RWPE1 (cell line): ENCODE measurements at regions not wholly inside any gene's neighbourhood (a gene's known extent, or its start where the extent isn't known, plus 50 kb on each side); places are given as distances from the start of the nearest gene placed in this dataset.

Experiments
- CTCF ChIA-PET: fragments of 350-600 bp; sonication (Branson Sonifier 250); formaldehyde crosslinking; extraction: SDS; loops from one replicate; lab custom pipeline; 2021; lab: Yijun Ruan, JAX
- POLR2A ChIA-PET: fragments of 400-600 bp; formaldehyde crosslinking; extraction: SDS; loops from one replicate; lab custom pipeline; 2020; ENCODE audit warnings: antibody characterized with exemption; ENCODE audit not compliant: low non-redundant PET; lab: Yijun Ruan, JAX
- DNase-seq: peaks from one replicate; pipeline ENCODE4 v3.0.0; 2012; ENCODE audit warnings: low spot score
- H3K27ac ChIP-seq: fragments of 450-650 bp; 2 replicates; pipeline ENCODE4 v1.5.1; 2017
- TF ChIP-seq, protein P1 (sequence below): fragments of 450-650 bp; conservative IDR thresholded peaks from 2 replicates; pipeline ENCODE4 v1.5.1; 2017; ENCODE audit warnings: low read depth, mild to moderate bottlenecking

DNA sequence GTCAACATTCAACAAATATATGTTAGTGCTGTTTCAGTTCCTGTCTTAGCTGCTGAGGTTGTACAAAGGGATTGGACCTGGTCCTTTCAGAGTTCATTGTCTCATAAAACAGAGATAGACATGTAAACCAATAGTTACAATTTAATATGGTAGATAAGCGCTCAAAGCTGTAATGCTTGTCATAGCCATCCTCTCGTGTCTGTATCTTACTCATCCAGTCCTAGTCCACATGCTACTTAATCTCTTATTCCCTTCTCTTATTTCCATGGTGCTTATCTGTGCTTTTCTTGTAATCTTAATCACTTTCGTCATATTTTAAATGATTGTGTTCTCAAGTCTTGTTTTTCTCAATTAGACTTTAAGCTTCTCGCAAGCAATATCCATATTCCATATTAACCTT lies 185.2 kb upstream of the OBI1 start:
- CTCF ChIA-PET, result no interaction called here
- POLR2A ChIA-PET, result no interaction called here
- no peak for DNase-seq
- TF ChIP-seq, protein P1, sequence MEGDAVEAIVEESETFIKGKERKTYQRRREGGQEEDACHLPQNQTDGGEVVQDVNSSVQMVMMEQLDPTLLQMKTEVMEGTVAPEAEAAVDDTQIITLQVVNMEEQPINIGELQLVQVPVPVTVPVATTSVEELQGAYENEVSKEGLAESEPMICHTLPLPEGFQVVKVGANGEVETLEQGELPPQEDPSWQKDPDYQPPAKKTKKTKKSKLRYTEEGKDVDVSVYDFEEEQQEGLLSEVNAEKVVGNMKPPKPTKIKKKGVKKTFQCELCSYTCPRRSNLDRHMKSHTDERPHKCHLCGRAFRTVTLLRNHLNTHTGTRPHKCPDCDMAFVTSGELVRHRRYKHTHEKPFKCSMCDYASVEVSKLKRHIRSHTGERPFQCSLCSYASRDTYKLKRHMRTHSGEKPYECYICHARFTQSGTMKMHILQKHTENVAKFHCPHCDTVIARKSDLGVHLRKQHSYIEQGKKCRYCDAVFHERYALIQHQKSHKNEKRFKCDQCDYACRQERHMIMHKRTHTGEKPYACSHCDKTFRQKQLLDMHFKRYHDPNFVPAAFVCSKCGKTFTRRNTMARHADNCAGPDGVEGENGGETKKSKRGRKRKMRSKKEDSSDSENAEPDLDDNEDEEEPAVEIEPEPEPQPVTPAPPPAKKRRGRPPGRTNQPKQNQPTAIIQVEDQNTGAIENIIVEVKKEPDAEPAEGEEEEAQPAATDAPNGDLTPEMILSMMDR, result no peak
- H3K27ac ChIP-seq, result no peak overlapping the region

GRCh38 chr13:78841358-78841963 lies 182.5 kb upstream of the OBI1 start:
- no peak for DNase-seq
- TF ChIP-seq, protein P1, result no peak
- H3K27ac ChIP-seq, result no peak overlapping the region
- ChIA-PET POLR2A (no interaction called here), CTCF (interaction anchor here (0.6 kb wide), 1 partner anchor 216 kb away, joined by 3 read pairs; no protein-coding TSS in a partner anchor)

DNA sequence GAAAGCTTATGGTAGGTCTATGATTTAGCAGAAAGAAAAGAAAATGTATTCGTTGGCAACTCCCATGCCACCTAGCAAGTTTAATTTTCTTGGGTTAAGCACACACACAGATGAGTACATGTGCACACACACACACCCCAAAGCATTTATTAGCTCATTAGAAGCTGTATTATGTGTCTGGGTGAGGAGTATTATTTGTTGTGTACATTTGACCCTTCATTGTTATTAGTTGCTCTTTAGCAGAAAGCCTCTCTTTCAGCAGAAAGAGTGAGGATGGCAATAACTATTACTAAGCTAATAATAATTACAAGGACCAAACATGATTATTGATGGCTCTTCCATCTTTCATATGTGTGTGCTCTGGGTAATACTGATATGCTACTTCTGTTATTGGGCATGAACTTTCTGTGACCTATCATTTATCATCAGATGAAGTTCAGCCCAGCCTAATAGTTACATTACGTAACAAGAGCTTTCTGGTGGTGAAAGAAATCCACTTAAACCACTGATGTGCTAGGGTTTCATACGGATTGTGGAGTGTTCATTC lies 177.4 kb upstream of the OBI1 start:
- no peak overlapping the region for H3K27ac ChIP-seq
- ChIA-PET POLR2A (no interaction called here), CTCF (no interaction called here)
- no peak for DNase-seq
- TF ChIP-seq, protein P1, result no peak

DNA sequence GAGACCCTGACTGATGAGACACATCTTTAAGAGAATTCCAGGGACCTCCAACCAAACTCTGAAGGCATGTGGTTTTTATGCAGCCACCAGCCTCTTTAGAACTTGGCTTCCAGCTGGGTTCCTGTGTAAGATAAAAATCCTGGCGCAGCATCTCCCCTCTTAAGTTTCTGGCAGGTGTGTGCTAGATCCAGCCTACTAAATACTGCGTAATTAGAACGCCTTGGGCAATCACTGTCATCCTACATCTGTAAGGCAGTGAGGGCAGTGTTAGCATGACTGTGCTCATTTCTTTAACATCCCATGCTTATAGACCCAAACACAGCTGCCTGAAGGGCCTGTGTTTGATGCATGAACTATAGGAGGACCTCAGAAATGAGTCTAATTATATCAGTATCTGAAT lies 173.5 kb upstream of the OBI1 start:
- ChIA-PET POLR2A (no interaction called here), CTCF (no interaction called here)
- no peak for DNase-seq
- TF ChIP-seq, protein P1, result no peak
- no peak overlapping the region for H3K27ac ChIP-seq

DNA sequence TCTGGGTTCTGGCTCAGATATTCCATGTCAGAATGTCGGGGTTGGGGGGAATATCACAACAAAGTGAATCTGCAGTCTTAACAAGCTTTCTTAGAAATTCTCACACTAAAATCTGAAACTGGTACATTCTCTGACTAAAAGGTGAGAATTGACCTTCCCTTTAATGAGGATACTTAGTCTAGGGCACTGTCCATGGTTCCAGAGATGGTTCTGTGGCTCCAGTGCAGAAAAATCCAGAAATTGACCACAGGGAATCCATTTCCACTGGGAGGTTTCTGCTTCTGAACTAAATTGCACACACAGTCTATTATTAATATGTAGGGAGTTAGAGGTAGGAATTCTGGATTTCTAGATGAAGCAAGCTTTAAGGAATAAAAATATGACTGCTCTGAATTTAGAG lies 171.6 kb upstream of the OBI1 start:
- H3K27ac ChIP-seq, result no peak overlapping the region
- ChIA-PET CTCF (interaction anchor here (0.7 kb wide), 1 partner anchor 162 kb away, joined by 3 read pairs; no protein-coding TSS in a partner anchor), POLR2A (no interaction called here)
- TF ChIP-seq, protein P1, result no peak
- no peak for DNase-seq

DNA sequence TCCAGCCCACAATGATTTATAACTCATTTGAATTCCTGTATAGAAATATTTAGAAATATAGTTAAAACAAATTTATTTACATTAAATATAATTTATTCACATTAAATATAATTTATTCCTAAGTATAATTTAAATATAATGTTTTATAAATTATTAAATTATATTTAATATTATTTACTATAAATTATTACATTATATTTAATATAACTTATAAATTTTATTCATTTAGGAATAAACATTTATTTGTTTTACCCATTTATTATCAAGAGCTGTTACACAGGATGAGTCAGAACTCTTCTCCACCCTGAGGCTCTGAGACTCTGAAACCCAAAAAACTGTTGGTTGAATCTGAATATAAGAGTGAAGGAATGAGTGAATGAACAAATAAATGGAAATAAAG lies 170.9 kb upstream of the OBI1 start:
- POLR2A ChIA-PET, result no interaction called here
- CTCF ChIA-PET, result no interaction called here
- TF ChIP-seq, protein P1, result no peak
- DNase-seq, result no peak
- H3K27ac ChIP-seq, result no peak overlapping the region
